H1 (cell line): ENCODE measurements at regions not wholly inside any gene's neighbourhood (a gene's known extent, or its start where the extent isn't known, plus 50 kb on each side); places are given as distances from the start of the nearest gene placed in this dataset.

Source experiments
- CTCF ChIA-PET: fragments of 300-600 bp; sonication (Branson Sonifier 250); formaldehyde crosslinking; loops from one replicate; lab custom pipeline; 2021; ENCODE audit not compliant: partially characterized antibody; lab: Charles Lee
- POLR2A ChIA-PET: fragments of 300-600 bp; sonication (Branson Sonifier 250); formaldehyde crosslinking; loops from one replicate; lab custom pipeline; 2021; ENCODE audit warnings: inconsistent platforms; ENCODE audit not compliant: partially characterized antibody; lab: Charles Lee
- DNase-seq, 2 experiments: peaks; one replicate each; pipeline versions ENCODE4 v3.0.0 to v3.0.0-alpha.2; 2010 to 2022; ENCODE audit warnings: low spot score in 2 of 2, low read depth in 1 of 2, mixed read lengths in 1 of 2
- FAIRE-seq: peaks from 2 replicates; lab custom pipeline; 2011; peaks lifted over from hg19 to GRCh38; lab: Jason Lieb, UNC
- H2AFZ ChIP-seq: 2 replicates; pipeline ENCODE4 v1.8.1; 2012; ENCODE audit warnings: low read length, inconsistent platforms
- H2AK5ac ChIP-seq: 2 replicates; pipeline ENCODE4 v1.6.1; 2013; ENCODE audit warnings: low read depth, low read length
- H2BK120ac ChIP-seq: replicated peaks from 2 replicates; pipeline ENCODE3; 2013; ENCODE audit warnings: low read depth, low read length, inconsistent platforms
- H2BK12ac ChIP-seq: 2 replicates; pipeline ENCODE4 v1.6.1; 2013; ENCODE audit warnings: low read depth, low read length
- H2BK15ac ChIP-seq: 2 replicates; pipeline ENCODE4 v1.6.1; 2013; ENCODE audit warnings: low read length
- H2BK20ac ChIP-seq: 2 replicates; pipeline ENCODE4 v1.6.1; 2013; ENCODE audit warnings: low read length
- H2BK5ac ChIP-seq: 2 replicates; pipeline ENCODE4 v1.6.1; 2013; ENCODE audit warnings: low read depth, low read length
- H3K14ac ChIP-seq: 2 replicates; pipeline ENCODE4 v1.6.1; 2013; ENCODE audit warnings: inconsistent platforms; ENCODE audit not compliant: insufficient read length
- H3K18ac ChIP-seq: 2 replicates; pipeline ENCODE4 v1.6.1; 2013; ENCODE audit warnings: low read length; ENCODE audit errors: extremely low read depth
- H3K23ac ChIP-seq: 2 replicates; pipeline ENCODE4 v1.6.1; 2013; ENCODE audit warnings: inconsistent platforms; ENCODE audit not compliant: insufficient read length
- H3K23me2 ChIP-seq: 2 replicates; pipeline ENCODE4 v1.6.1; 2013; ENCODE audit warnings: low read depth, low read length
- H3K27ac ChIP-seq: 2 replicates; pipeline ENCODE4 v1.6.1; 2011; ENCODE audit warnings: low read depth, low read length, inconsistent platforms
- H3K27me3 ChIP-seq, 4 experiments: replicated peaks in 1 of 4; 1 replicate in 1 of 4; 2 replicates in 3 of 4; pipeline versions ENCODE4 v1.6.1 to v1.8.1; 2011 to 2013; ENCODE audit warnings: low read length in 3 of 4, mild to moderate bottlenecking in 3 of 4, inconsistent platforms in 2 of 4, mixed read lengths in 2 of 4, moderate library complexity in 1 of 4; ENCODE audit not compliant: control insufficient read depth in 3 of 4, insufficient read depth in 3 of 4; ENCODE audit errors: extremely low read depth in 1 of 4
- H3K36me3 ChIP-seq, 4 experiments: 2 replicates each; pipeline versions ENCODE4 v1.6.1 to v1.8.1; 2011 to 2013; ENCODE audit warnings: mild to moderate bottlenecking in 4 of 4, low read length in 3 of 4, moderate library complexity in 2 of 4, control low read depth in 1 of 4, inconsistent platforms in 1 of 4; ENCODE audit not compliant: insufficient read depth in 4 of 4, control insufficient read depth in 2 of 4
- H3K4ac ChIP-seq: replicated peaks from 2 replicates; pipeline ENCODE3; 2013; ENCODE audit warnings: low read length, low read depth, mixed read lengths, inconsistent platforms; ENCODE audit not compliant: insufficient read length
- H3K4me1 ChIP-seq, 4 experiments: replicated peaks in 1 of 4; 1 replicate in 1 of 4; 2 replicates in 3 of 4; pipeline versions ENCODE4 v1.6.1 to v1.8.1; 2011 to 2013; ENCODE audit warnings: low read length in 3 of 4, inconsistent platforms in 2 of 4, mixed read lengths in 1 of 4; ENCODE audit not compliant: insufficient read depth in 4 of 4, control insufficient read depth in 3 of 4
- H3K4me2 ChIP-seq, 2 experiments: 2 replicates each; pipeline versions ENCODE4 v1.6.1 to v1.8.1; 2011 to 2013; ENCODE audit warnings: low read depth in 2 of 2, low read length in 2 of 2, control low read depth in 1 of 2, inconsistent platforms in 1 of 2, mild to moderate bottlenecking in 1 of 2; ENCODE audit not compliant: insufficient read depth in 1 of 2
- H3K4me3 ChIP-seq, 4 experiments: fragments of 200-600, 300-600 bp in 1 of 4; sonication (generic), shearing (Covaris generic), sonication (Bioruptor Twin) in 1 of 4; 2 replicates each; pipeline versions ENCODE4 v1.5.1 to v1.8.1; 2011 to 2016; ENCODE audit warnings: low read length in 4 of 4, low read depth in 3 of 4, control low read depth in 2 of 4, inconsistent platforms in 2 of 4, mild to moderate bottlenecking in 2 of 4, mixed read lengths in 1 of 4, moderate library complexity in 1 of 4; ENCODE audit not compliant: insufficient read depth in 2 of 4; ENCODE audit errors: extremely low read depth in 1 of 4
- H3K56ac ChIP-seq: replicated peaks from 2 replicates; pipeline ENCODE3; 2013; ENCODE audit warnings: low read depth, mild to moderate bottlenecking, mixed read lengths, low read length, inconsistent platforms; ENCODE audit not compliant: insufficient read length
- H3K79me1 ChIP-seq: 2 replicates; pipeline ENCODE4 v1.6.1; 2013; ENCODE audit warnings: low read depth, low read length, control low read depth
- H3K79me2 ChIP-seq, 2 experiments: 2 replicates each; pipeline versions ENCODE4 v1.6.1 to v1.8.1; 2012 to 2013; ENCODE audit warnings: low read length in 2 of 2, mild to moderate bottlenecking in 2 of 2, inconsistent platforms in 1 of 2; ENCODE audit not compliant: insufficient read depth in 2 of 2, control insufficient read depth in 1 of 2
- H3K9ac ChIP-seq, 4 experiments: replicated peaks in 1 of 4; 1 replicate in 1 of 4; 2 replicates in 3 of 4; pipeline versions ENCODE4 v1.6.1 to v1.8.1; 2011 to 2013; ENCODE audit warnings: low read depth in 3 of 4, low read length in 3 of 4, control low read depth in 2 of 4, mild to moderate bottlenecking in 2 of 4, moderate library complexity in 2 of 4, inconsistent platforms in 1 of 4; ENCODE audit errors: extremely low read depth in 1 of 4
- H3K9me3 ChIP-seq, 2 experiments: 2 replicates each; pipeline versions ENCODE4 v1.6.1 to v1.8.1; 2012 to 2013; ENCODE audit warnings: mild to moderate bottlenecking in 2 of 2, moderate library complexity in 2 of 2, control low read depth in 1 of 2, inconsistent platforms in 1 of 2, low read depth in 1 of 2, low read length in 1 of 2, mixed read lengths in 1 of 2; ENCODE audit not compliant: insufficient read depth in 2 of 2
- H4K20me1 ChIP-seq, 2 experiments: replicated peaks in 1 of 2; 2 replicates each; pipeline versions ENCODE3 to v1.8.1; 2011 to 2013; ENCODE audit warnings: inconsistent platforms in 2 of 2, low read length in 2 of 2, mild to moderate bottlenecking in 1 of 2; ENCODE audit not compliant: insufficient read depth in 2 of 2, control insufficient read depth in 1 of 2
- H4K5ac ChIP-seq: 2 replicates; pipeline ENCODE4 v1.6.1; 2013; ENCODE audit warnings: low read length, low read depth, mixed read lengths, inconsistent platforms; ENCODE audit not compliant: insufficient read length
- H4K8ac ChIP-seq: 2 replicates; pipeline ENCODE4 v1.8.0; 2013; ENCODE audit warnings: mild to moderate bottlenecking, moderate library complexity, low read length, inconsistent platforms; ENCODE audit not compliant: insufficient read depth; ENCODE audit errors: extremely low read depth
- H4K91ac ChIP-seq: replicated peaks from 2 replicates; pipeline ENCODE3; 2013; ENCODE audit warnings: low read length, mixed read lengths, inconsistent platforms; ENCODE audit not compliant: insufficient read length
- CBX8 ChIP-seq: fragments of 300-800, 300-1000 bp; sonication (generic); IDR thresholded peaks from 2 replicates; pipeline ENCODE4 v1.7.1; 2016; ENCODE audit warnings: low read depth, low read length, borderline replicate concordance
- CREB1 ChIP-seq: IDR thresholded peaks from 2 replicates; pipeline ENCODE4 v1.6.1; 2012; ENCODE audit warnings: inconsistent platforms
- GABPA ChIP-seq: IDR thresholded peaks from 2 replicates; pipeline ENCODE4 v1.6.1; 2011; ENCODE audit warnings: mild to moderate bottlenecking, low read length, moderate library complexity, borderline replicate concordance; ENCODE audit not compliant: insufficient read depth
- NRF1 ChIP-seq: IDR thresholded peaks from 2 replicates; pipeline ENCODE4 v1.6.1; 2011; ENCODE audit warnings: mild to moderate bottlenecking, low read depth, low read length, improper control_type of control experiment
- RFX5 ChIP-seq: IDR thresholded peaks from 2 replicates; pipeline ENCODE4 v1.6.1; 2011; ENCODE audit warnings: low read depth, low read length, improper control_type of control experiment, borderline replicate concordance
- SIN3A ChIP-seq, 2 experiments: IDR thresholded peaks in 1 of 2; conservative IDR thresholded peaks in 1 of 2; 2 replicates each; pipeline ENCODE4 v1.6.1; 2011 to 2012; ENCODE audit warnings: low read length in 2 of 2, improper control_type of control experiment in 1 of 2, low read depth in 1 of 2, mild to moderate bottlenecking in 1 of 2
- SIRT6 ChIP-seq: IDR thresholded peaks from one replicate; pipeline ENCODE4 v1.7.1; 2012; ENCODE audit warnings: low read length, inconsistent platforms
- SRF ChIP-seq: IDR thresholded peaks from 2 replicates; pipeline ENCODE4 v1.6.1; 2011; ENCODE audit warnings: mild to moderate bottlenecking, low read depth, low read length, moderate library complexity
- WGBS, 2 experiments: shearing (Covaris generic) in 1 of 2; methylation state at CpG; one replicate each; pipeline versions ENCODE4 v1.1.6 to v1.1.7; 2013 to 2015; ENCODE audit warnings: low lambda C conversion rate in 2 of 2, mixed read lengths in 2 of 2, inconsistent platforms in 1 of 2, low coverage in 1 of 2, missing lambda C conversion rate in 1 of 2; ENCODE audit not compliant: insufficient replicate concordance in 2 of 2, insufficient coverage in 1 of 2, insufficient read length in 1 of 2; ENCODE audit errors: extremely low coverage in 1 of 2, missing lambda C conversion rate in 1 of 2; 5-methylcytosine and 5-hydroxymethylcytosine counted together
- TF ChIP-seq, protein P1 (sequence below): IDR thresholded peaks from 2 replicates; pipeline ENCODE4 v1.6.1; 2012; ENCODE audit warnings: inconsistent platforms

DNA sequence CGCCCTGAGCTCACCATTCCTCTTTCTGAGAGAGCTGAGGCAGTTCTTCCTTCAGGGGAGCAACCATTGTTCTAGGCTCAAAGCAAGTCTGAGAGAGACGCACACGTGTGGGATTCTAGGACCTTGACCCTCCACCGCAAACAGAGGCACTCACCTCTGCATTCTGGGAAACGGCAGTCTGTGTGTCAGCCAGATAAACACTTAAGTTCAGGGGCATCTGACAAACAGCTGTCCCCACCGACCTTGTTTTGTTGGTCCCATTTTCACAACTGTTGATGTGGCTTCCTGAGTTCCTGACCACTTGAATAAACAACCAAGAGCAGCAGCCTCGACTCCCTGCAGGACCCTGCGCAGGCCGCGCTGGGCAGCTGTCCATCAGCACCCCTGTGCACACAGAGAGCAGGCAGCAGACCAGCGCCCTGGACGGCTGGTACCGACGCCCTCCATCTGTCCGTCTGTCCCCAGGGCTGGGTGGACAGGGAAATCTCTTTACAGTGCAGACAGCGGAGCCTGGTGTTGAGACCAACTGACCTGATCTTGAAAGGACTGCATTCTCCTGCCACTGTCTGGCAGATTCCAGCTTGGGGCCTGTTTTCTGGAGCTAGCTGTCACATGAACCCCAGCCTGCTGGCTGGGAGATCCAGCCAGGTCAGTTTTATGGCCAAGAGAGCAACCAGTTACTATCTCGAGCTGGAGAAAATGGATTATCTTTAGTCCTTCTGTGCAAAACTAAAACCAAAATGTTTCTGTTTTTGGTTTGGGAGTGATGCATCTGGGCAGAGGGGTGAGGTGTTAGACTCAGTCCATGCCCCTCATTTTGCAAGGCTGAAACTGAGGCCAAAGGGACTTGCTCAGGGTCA is 64.2 kb downstream of the FAM43A start:
- TF ChIP-seq SIRT6 (no peak), NRF1 (no peak), CREB1 (no peak), SRF (no peak), CBX8 (no peak), GABPA (no peak), RFX5 (no peak), SIN3A (conservative IDR thresholded peaks at IDR 0.05 in 1 of 2, IDR thresholded peaks at IDR 0.05 in 1 of 2; ENCODE audit: low read depth in 1 of 2, low read length in 2 of 2) (no peak)
- TF ChIP-seq, protein P1, sequence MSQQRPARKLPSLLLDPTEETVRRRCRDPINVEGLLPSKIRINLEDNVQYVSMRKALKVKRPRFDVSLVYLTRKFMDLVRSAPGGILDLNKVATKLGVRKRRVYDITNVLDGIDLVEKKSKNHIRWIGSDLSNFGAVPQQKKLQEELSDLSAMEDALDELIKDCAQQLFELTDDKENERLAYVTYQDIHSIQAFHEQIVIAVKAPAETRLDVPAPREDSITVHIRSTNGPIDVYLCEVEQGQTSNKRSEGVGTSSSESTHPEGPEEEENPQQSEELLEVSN = no peak
- TF ChIP-seq, all 59 proteins: peak for 0
- Histone ChIP-seq H3K27me3 (no peaks in the 10 kb centered on the region), H3K14ac (no peak overlapping the region), H4K20me1 (no peaks in the 10 kb centered on the region), H3K18ac (peak overlapping the region; percentile 62), H3K56ac (no peak overlapping the region), H4K91ac (peak overlapping the region; percentile 64), H3K9me3 (no peaks in the 10 kb centered on the region), H3K79me1 (no peaks in the 10 kb centered on the region), H2BK20ac (peak overlapping the region; percentile 53), H2BK5ac (peak overlapping the region; percentile 64; the same call in 1 of the 2 replicates), H3K23ac (no peak overlapping the region), H2BK120ac (peak overlapping the region; percentile 69), H3K36me3 (no peaks in the 10 kb centered on the region), H4K8ac (no peak overlapping the region), H3K23me2 (no peaks in the 10 kb centered on the region), H4K5ac (peak overlapping the region; percentile 59), H2BK12ac (0 out of 2 replicates have a peak overlapping the region, but pooled peaks have one; percentile 33), H3K4me1 (peaks cover 12 to 22% (median 16%) of the 10 kb centered on the region in 4 experiments), H2AFZ (no peak overlapping the region), H2AK5ac (peak overlapping the region; percentile 25; the same call in 1 of the 2 replicates), H3K4me2 (peak overlapping the region; percentile 37 to 50; a peak in 3 of 4 replicates), H3K27ac (no peak overlapping the region), H2BK15ac (peak overlapping the region; percentile 12; the same call in 1 of the 2 replicates), H3K4me3 (no peak overlapping the region), H3K9ac (no peak overlapping the region), H3K4ac (peak overlapping the region; percentile 19), H3K79me2 (no peaks in the 10 kb centered on the region)
- DNase-seq = no peak
- no peak for FAIRE-seq
- ChIA-PET POLR2A (interaction anchor here (1.0 kb wide), 1 partner anchor 271 kb away, joined by 3 read pairs; no protein-coding TSS in a partner anchor), CTCF (interaction anchor here (0.7 to 5.2 kb wide), 5 partner anchors 59 to 299 kb away, joined by 3 to 19 read pairs (median 3); no protein-coding TSS in a partner anchor)
- 83% methylated on average over 17 of the region's 17 CpGs; no CpG with 5 or more reads in 1 of the 2 experiments for WGBS, 2 experiments
